ENCODE measurements at regions not wholly inside any gene's neighbourhood (a gene's known extent, or its start where the extent isn't known, plus 50 kb on each side); places are given as distances from the start of the nearest gene placed in this dataset.

DNA sequence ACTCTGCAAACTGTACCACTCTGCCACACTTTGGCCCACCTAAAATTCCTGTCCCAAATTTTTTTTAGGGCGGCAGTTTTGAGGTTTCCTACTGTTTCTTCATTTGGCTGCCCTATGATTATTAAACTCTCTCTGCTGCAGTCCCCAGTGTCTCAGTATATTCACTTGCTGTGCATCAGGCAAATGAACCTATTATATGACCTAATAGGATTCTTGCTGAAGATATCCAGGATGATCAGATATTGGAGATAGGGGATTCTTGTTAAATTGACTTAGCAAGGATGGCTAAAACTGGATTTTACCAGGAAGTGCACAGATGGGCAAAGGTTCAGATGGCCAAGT, 410.8 kb upstream of the DDI1 start:
- no peak for DNase-seq

GRCh38 chr11:103628121-103628520, 408.3 kb upstream of the DDI1 start:
- DNase-seq: no peak

DNA sequence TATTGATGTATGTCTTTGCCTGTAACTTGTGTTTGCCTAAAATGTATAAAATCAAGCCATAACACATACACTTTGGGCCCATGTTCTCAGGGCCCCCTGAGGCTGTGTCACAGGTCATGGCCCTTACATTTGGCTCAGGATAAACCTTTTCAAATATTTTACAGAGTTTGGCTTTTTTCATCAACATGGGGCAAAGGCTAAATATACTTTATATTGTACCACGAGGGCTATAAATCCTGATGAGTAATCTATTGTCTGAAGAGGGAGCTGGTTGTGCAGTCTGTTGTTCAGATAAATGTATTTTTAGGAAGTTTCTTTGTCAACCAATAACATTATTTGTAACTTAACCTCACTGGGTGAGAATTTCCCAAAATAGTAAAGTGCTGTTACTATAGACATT, 404.6 kb upstream of the DDI1 start:
- DNase-seq: no peak

GRCh38 chr11:103633068-103633788, 403.2 kb upstream of the DDI1 start:
- no peak for DNase-seq

DNA sequence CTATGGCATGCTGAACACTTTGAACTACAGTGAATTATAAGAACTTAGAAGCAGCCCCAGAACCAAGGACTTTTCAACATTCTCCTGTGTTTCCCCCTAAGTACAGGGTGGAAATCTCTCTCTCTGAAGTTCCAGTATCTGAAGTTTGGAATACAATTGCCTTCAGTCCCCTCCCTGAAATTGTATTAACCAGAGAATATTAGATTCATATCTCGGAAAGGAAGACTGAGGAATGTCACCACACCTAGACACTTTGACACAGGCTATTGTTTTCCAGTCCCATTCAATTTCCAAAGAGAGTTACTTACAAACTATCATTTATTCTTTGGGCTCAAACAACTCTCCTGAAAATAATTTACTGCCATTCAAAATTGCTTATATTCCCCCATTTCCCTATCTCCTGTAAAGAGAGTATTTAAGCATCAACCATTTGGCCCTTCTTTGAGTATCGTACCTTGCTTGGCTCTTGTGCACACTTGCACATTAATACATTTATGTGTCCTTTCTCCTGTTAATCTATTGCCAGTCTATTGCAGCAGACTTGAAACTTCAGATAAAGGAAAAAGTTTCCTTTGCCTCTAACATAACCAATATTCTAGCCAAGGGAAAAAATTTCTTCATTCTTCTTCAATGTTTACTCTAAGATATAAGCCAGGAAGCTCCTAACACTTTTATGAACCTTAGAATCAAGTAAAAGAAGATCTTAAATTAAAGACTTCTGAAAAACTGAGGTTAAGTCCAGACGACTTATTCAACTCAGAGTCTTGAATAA, 402.4 kb upstream of the DDI1 start:
- DNase-seq: no peak

GRCh38 chr11:103636232-103636631, 400.2 kb upstream of the DDI1 start:
- no peak for DNase-seq

GRCh38 chr11:103637295-103637694, 399.1 kb upstream of the DDI1 start:
- no peak for DNase-seq

- DNase-seq: no peak
These were observed 398.6 kb upstream of the DDI1 start for GRCh38 chr11:103637831-103638230.

- DNase-seq: no peak
These were observed 391.8 kb upstream of the DDI1 start for GRCh38 chr11:103644676-103645075.

GRCh38 chr11:103648054-103648453, 388.4 kb upstream of the DDI1 start:
- no peak for DNase-seq

DNA sequence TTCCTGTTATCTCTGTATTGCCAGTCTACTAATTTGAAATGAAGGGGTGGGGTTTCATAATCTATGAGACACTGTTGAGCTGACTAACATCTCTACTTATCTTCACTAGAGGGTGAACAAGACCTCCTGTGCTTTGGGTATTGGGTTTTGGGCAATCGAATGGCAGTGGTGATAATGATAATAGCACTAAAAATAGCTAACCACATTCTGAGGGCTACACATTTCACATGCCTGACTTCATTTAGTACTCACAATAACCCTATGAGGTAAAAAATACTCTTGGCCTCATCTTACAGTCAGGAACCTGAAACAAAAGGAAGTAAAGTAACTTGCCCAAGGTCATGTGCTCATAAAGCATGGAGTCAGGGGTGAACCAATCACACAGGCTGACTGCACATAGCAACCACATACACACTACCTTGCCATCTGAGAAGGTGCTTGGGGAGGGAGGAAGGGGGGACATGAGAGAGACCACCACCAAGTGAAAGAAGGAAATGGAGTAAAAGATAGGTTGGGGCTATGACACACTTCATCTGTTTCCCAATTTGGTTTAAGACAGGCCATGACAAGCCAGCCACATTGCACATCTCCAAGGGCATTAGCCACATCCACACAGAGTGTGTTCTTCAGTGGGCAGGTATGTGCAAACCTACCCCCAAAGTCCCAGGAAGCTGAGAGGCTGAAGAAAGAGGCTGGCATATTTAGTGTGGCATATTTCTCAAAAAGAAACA, 387.6 kb upstream of the DDI1 start:
- no peak for DNase-seq

GRCh38 chr11:103649401-103649895, 387.0 kb upstream of the DDI1 start:
- DNase-seq: no peak

GRCh38 chr11:103650330-103650729, 386.1 kb upstream of the DDI1 start:
- no peak for DNase-seq

GRCh38 chr11:103651341-103651998, 385.0 kb upstream of the DDI1 start:
- no peak for DNase-seq

GRCh38 chr11:103652013-103652412, 384.4 kb upstream of the DDI1 start:
- no peak for DNase-seq

DNA sequence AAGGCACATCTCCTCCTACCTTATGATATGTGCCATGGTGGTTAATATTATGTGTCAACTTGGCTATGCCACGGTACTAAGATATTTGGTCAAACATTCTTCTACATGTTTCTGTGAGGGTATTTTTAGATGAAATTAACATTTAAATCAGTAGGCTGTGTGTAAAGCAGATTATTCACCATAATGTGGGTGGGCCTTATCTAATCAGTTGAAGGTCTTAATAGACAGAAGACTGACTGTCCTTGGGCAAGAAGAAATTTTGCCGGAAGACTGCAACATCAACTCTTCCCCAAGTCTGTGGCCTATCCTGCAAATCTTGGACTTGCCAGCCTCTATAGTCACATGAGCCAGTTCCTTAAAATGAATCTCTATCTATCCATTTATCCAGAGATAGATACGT, 380.1 kb upstream of the DDI1 start:
- DNase-seq: no peak

GRCh38 chr11:103659206-103659618, 377.2 kb upstream of the DDI1 start:
- no peak for DNase-seq

DNA sequence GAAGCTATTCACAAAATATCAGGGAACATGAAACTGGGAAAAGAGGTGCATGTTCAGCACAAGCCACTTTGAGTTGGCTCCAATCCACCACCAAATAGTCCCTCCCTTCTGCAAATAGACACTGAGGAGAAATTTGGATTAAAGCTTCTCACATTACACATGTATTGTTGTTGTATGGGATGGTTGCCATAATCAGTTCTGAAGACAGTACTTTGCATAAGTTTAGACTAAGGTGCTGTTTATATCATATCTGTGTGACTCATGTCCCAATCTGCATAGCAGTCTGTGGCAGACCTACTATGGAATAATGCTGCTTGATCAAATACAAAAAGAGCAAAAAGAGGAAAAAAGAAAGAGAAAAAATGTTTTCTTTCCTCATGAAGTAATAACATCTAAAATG, 376.7 kb upstream of the DDI1 start:
- no peak for DNase-seq

- no peak for DNase-seq
These were observed 375.3 kb upstream of the DDI1 start for GRCh38 chr11:103661185-103661584.

DNA sequence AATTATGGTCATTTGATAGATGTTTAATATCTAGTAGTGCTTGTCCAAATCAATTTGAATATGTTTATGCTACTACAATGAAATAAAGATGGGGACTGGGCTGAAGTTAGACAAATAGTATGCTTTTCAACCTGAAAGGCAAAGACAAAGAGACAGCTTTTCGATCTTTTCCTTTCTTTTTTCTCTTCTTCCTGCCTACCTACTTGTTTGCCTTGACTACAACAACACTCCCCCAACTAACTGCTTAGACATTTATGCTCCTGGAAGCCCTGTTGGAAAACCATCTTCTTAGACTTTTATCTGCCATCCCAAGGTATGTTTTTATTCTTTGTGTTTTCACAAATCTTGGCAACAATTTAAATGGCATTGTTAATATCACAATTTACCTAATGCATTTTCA, 374.4 kb upstream of the DDI1 start:
- DNase-seq: no peak

DNA sequence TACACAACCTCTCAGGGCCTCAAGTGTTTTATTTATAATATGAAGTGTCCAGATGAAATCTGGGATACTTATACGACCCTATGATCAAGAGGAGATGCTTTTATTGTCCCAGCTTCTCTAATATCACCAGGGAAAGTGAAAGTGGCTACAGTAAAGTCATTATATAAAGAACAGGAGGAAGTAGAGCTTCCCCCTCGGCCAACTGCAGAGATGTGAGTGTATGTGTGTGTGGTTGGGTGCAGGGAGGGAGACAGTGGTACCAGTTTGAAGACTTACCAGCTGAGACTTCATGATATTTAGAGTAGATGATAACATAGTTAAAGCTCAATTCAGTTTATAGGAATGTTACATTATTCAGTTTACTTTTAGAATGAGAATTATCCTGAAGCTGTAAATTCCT, 373.6 kb upstream of the DDI1 start:
- no peak for DNase-seq

DNA sequence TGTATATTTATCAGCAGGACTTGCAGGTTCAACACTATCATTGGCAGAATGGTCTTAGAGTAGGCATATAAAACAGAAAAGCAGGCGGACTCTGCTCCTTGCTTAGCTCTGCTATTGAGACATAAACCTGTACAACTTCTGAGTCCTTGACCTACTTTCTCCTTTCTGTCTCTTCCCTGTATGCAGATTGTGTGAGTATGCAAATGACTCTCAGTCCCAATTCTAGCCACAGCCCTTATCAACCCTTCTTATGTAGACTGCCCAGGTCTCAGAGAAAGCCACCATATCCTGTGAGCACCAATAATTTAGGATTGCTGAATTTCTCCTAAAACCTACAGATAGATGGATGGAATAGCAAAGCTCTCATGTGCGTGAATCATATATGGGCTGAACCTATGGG, 367.6 kb upstream of the DDI1 start:
- no peak for DNase-seq

- no peak for DNase-seq
These were observed 365.2 kb upstream of the DDI1 start for GRCh38 chr11:103671143-103671651.
